K562 (cell line): ENCODE measurements at regions not wholly inside any gene's neighbourhood (a gene's known extent, or its start where the extent isn't known, plus 50 kb on each side); places are given as distances from the start of the nearest gene placed in this dataset.

Experiments
- ATAC-seq: fragments of 200-7000 bp; cut with Tn5 transposase; 3 replicates; pipeline ENCODE4 v1.9.1; 2020; ENCODE audit warnings: moderate library complexity
- BruUV-seq: library from RNA; stranded (reverse); fragments of 400-500 nt; replicated peaks from 2 replicates; lab custom pipeline; 2021; lab: Mats Ljungman, UMichigan
- CTCF ChIA-PET: fragments of 300-600 bp; formaldehyde crosslinking; extraction: SDS; loops from one replicate; lab custom pipeline; 2021; ENCODE audit warnings: low intra/inter-chr PET ratio; lab: Yijun Ruan, JAX
- POLR2A ChIA-PET: fragments of 300-600, 350-650 bp; sonication (Branson Sonifier 250); formaldehyde crosslinking; extraction: SDS; loops from one replicate; lab custom pipeline; 2021; ENCODE audit warnings: antibody characterized with exemption, inconsistent platforms; lab: Yijun Ruan, JAX
- DNase-seq, 4 experiments: peaks; one replicate each; pipeline versions ENCODE4 v3.0.0 to v3.0.0-alpha.2; 2011 to 2018; ENCODE audit warnings: low spot score in 3 of 4, mixed read lengths in 3 of 4; ENCODE audit errors: extremely low read depth in 1 of 4
- FAIRE-seq: peaks from 2 replicates; lab custom pipeline; 2011; peaks lifted over from hg19 to GRCh38; lab: Jason Lieb, UNC
- H2AFZ ChIP-seq: 2 replicates; pipeline ENCODE4 v1.6.0; 2011; ENCODE audit warnings: low read depth, low read length, control low read depth, inconsistent platforms
- H3K27ac ChIP-seq: fragments of 200-600 bp; 3 replicates; pipeline ENCODE4 v1.8.0; 2011; ENCODE audit warnings: low read depth, mild to moderate bottlenecking, control low read depth, inconsistent platforms, low read length, moderate library complexity, mixed read lengths; ENCODE audit errors: extremely low read depth
- H3K27me3 ChIP-seq, 2 experiments: fragments of 300-600 bp in 1 of 2; 2 replicates in 1 of 2; 3 replicates in 1 of 2; pipeline versions ENCODE4 v1.6.0 to v1.8.0; 2011; ENCODE audit warnings: inconsistent platforms in 2 of 2, low read length in 2 of 2, mild to moderate bottlenecking in 1 of 2, mixed read lengths in 1 of 2, moderate library complexity in 1 of 2; ENCODE audit not compliant: control insufficient read depth in 2 of 2, insufficient read depth in 2 of 2
- H3K36me3 ChIP-seq: fragments of 300-600 bp; 3 replicates; pipeline ENCODE4 v1.8.0; 2011; ENCODE audit warnings: mild to moderate bottlenecking, low read length, inconsistent platforms; ENCODE audit not compliant: control insufficient read depth, insufficient read depth
- H3K4me1 ChIP-seq, 2 experiments: fragments of 200-600 bp in 1 of 2; replicated peaks in 1 of 2; 2 replicates in 1 of 2; 3 replicates in 1 of 2; pipeline versions ENCODE4 v1.5.1 to v1.8.0; 2011; ENCODE audit warnings: inconsistent platforms in 2 of 2, low read length in 2 of 2, mild to moderate bottlenecking in 1 of 2, mixed read lengths in 1 of 2, moderate library complexity in 1 of 2; ENCODE audit not compliant: control insufficient read depth in 2 of 2, insufficient read depth in 2 of 2
- H3K4me2 ChIP-seq: 2 replicates; pipeline ENCODE4 v1.6.1; 2011; ENCODE audit warnings: low read length, control low read depth, inconsistent platforms, mixed read lengths; ENCODE audit not compliant: insufficient read depth
- H3K4me3 ChIP-seq: fragments of 200-600 bp; sonication (generic), shearing (Covaris generic); 2 replicates; pipeline ENCODE4 v1.5.1; 2016; ENCODE audit warnings: control low read depth, inconsistent platforms
- H3K79me2 ChIP-seq: fragments of 200-600 bp; 3 replicates; pipeline ENCODE4 v1.8.0; 2011; ENCODE audit warnings: low read length, inconsistent platforms; ENCODE audit not compliant: control insufficient read depth, insufficient read depth
- H3K9ac ChIP-seq, 2 experiments: 2 replicates each; pipeline versions ENCODE4 v1.6.0 to v1.6.1; 2011; ENCODE audit warnings: low read depth in 2 of 2, low read length in 2 of 2, control low read depth in 1 of 2, inconsistent platforms in 1 of 2, mild to moderate bottlenecking in 1 of 2, mixed read lengths in 1 of 2; ENCODE audit not compliant: insufficient read depth in 1 of 2
- H3K9me1 ChIP-seq: one replicate; pipeline ENCODE4 v1.6.0; 2011; ENCODE audit warnings: inconsistent platforms, mild to moderate bottlenecking, low read length, moderate library complexity; ENCODE audit not compliant: control insufficient read depth, insufficient read depth
- H3K9me3 ChIP-seq: replicated peaks from 2 replicates; pipeline ENCODE4 v1.5.1; 2011; ENCODE audit warnings: low read depth, low read length, inconsistent platforms; ENCODE audit not compliant: control insufficient read depth, insufficient read depth
- H4K20me1 ChIP-seq: replicated peaks from 2 replicates; pipeline ENCODE4 v1.6.1; 2011; ENCODE audit warnings: low read length, inconsistent platforms, mixed read lengths; ENCODE audit not compliant: control insufficient read depth, insufficient read depth
- CTCF ChIP-seq, 3 experiments: IDR thresholded peaks in 2 of 3; conservative IDR thresholded peaks in 1 of 3; 2 replicates each; pipeline ENCODE4 v1.5.1; 2011 to 2012; ENCODE audit warnings: low read length in 3 of 3, mild to moderate bottlenecking in 3 of 3, control low read depth in 2 of 3, improper control_type of control experiment in 1 of 3, inconsistent platforms in 1 of 3, low read depth in 1 of 3, mixed read lengths in 1 of 3, moderate library complexity in 1 of 3; ENCODE audit not compliant: insufficient read depth in 2 of 3
- ELK3 ChIP-seq: fragments of 450-650 bp; formaldehyde crosslinking; IDR thresholded peaks from 2 replicates; pipeline ENCODE4 v1.4.0; 2020; ENCODE audit warnings: mild to moderate bottlenecking
- MAFG ChIP-seq: fragments of 450-650 bp; conservative IDR thresholded peaks from 2 replicates; pipeline ENCODE4 v1.6.1; 2016; ENCODE audit warnings: missing genetic modification characterization, missing compliant biosample characterization
- NFIX ChIP-seq: fragments of 250-450 bp; sonication (Bioruptor Pico); IDR thresholded peaks from 2 replicates; pipeline ENCODE4 v1.4.0; 2020; ENCODE audit warnings: low read depth, mild to moderate bottlenecking, moderate library complexity
- NR4A1 ChIP-seq, 2 experiments: fragments of 250-450 bp in 1 of 2; fragments of 450-650 bp in 1 of 2; sonication (Bioruptor Pico) in 1 of 2; IDR thresholded peaks; 2 replicates each; pipeline versions ENCODE4 v1.4.0 to v1.6.1; 2016 to 2020; ENCODE audit warnings: mild to moderate bottlenecking in 2 of 2, missing compliant biosample characterization in 1 of 2, missing genetic modification characterization in 1 of 2, moderate library complexity in 1 of 2
- SOX6 ChIP-seq: fragments of 450-650 bp; IDR thresholded peaks from 2 replicates; pipeline ENCODE4 v1.6.1; 2014; ENCODE audit warnings: mild to moderate bottlenecking
- ZNF140 ChIP-seq: fragments of 250-450 bp; sonication (Bioruptor Pico); IDR thresholded peaks from 2 replicates; pipeline ENCODE4 v1.8.0; 2021; ENCODE audit warnings: moderate library complexity, mild to moderate bottlenecking, inconsistent platforms
- ZNF398 ChIP-seq: fragments of 250-450 bp; sonication (Bioruptor Pico); IDR thresholded peaks from 2 replicates; pipeline ENCODE4 v1.8.0; 2021; ENCODE audit warnings: moderate library complexity, mild to moderate bottlenecking, inconsistent platforms
- WGBS: fragments of 100-300 bp; shearing (Covaris generic); methylation state at CpG from one replicate; pipeline ENCODE4 v1.1.6; 2016; ENCODE audit warnings: low coverage, mixed read lengths; ENCODE audit not compliant: insufficient coverage; ENCODE audit errors: missing lambda C conversion rate; 5-methylcytosine and 5-hydroxymethylcytosine counted together
- in situ Hi-C: fragments of 300-500 bp; cut with MboI; formaldehyde crosslinking; loops from 4 replicates; pipeline ENCODE4 v1.15.0; 2018; ENCODE audit warnings: inconsistent platforms, mixed read lengths
- intact Hi-C: fragments of 100-400 bp; cut with micrococcal nuclease; formaldehyde crosslinking; loops from 2 replicates; pipeline ENCODE4 v1.14.2; 2022

- ATAC-seq (no peak), DNase-seq (no peak), FAIRE-seq (no peak)
- Histone ChIP-seq H3K4me1 (no peaks in the 10 kb centered on the region), H2AFZ (no peak overlapping the region), H3K27ac (no peak overlapping the region), H3K4me3 (no peak overlapping the region), H3K9me3 (no peaks in the 10 kb centered on the region), H4K20me1 (no peaks in the 10 kb centered on the region), H3K27me3 (peaks cover 0 to 13% of the 10 kb centered on the region in 2 experiments; a peak in 3 of 5 replicates), H3K4me2 (no peak overlapping the region), H3K36me3 (no peaks in the 10 kb centered on the region), H3K9ac (no peak overlapping the region), H3K79me2 (no peaks in the 10 kb centered on the region), H3K9me1 (no peaks in the 10 kb centered on the region)
- in situ Hi-C loops (no loop called here), intact Hi-C loops (no loop called here)
- TF ChIP-seq CTCF (IDR thresholded peaks at IDR 0.05 in 2 of 3, conservative IDR thresholded peaks at IDR 0.05 in 1 of 3; ENCODE audit: insufficient read depth in 2 of 3, low read depth in 1 of 3, low read length in 3 of 3) (no peak), ZNF398 (no peak), NFIX (CRISPR knock-in tag) (no peak), ELK3 (CRISPR knock-in tag) (no peak), SOX6 (no peak), MAFG (tag) (no peak), NR4A1 (CRISPR knock-in tag; IDR thresholded peaks at IDR 0.05) (no peak), NR4A1 (tag; IDR thresholded peaks at IDR 0.05) (no peak), ZNF140 (no peak)
- ChIA-PET CTCF (no interaction called here), POLR2A (interaction anchor here (1.4 kb wide), 1 partner anchor 14 kb away, joined by 3 read pairs; no protein-coding TSS in a partner anchor)
- 0% methylated on average over 3 of the region's 3 CpGs for WGBS
- no TSS peak for BruUV-seq
Measured at GRCh38 chr2:205852457-205852856, 170.2 kb downstream of the NRP2 start.
